HG03469 (cell line): ENCODE measurements at regions not wholly inside any gene's neighbourhood (a gene's known extent, or its start where the extent isn't known, plus 50 kb on each side); places are given as distances from the start of the nearest gene placed in this dataset.

Experiments
- ATAC-seq: cut with Tn5 transposase; IDR thresholded peaks from one replicate; pipeline ENCODE4 v1.9.1; 2021; ENCODE audit warnings: mild to moderate bottlenecking, moderate library complexity, moderate number of reproducible peaks; ENCODE audit not compliant: unreplicated experiment

GRCh38 chr5:6274846-6275543, 103.4 kb downstream of the MED10 start:
- ATAC-seq, result no peak

GRCh38 chr5:6273749-6274148, 104.6 kb downstream of the MED10 start:
- ATAC-seq, result no peak

- peak; percentile 79 for ATAC-seq
Measured at GRCh38 chr5:6273090-6273735, 105.1 kb downstream of the MED10 start.

GRCh38 chr5:6269925-6270324, 108.4 kb downstream of the MED10 start:
- no peak for ATAC-seq

- ATAC-seq, result no peak
Measured at GRCh38 chr5:6266671-6267197, 111.6 kb downstream of the MED10 start.

- ATAC-seq, result no peak
Measured at GRCh38 chr5:6264394-6264793, 114.0 kb downstream of the MED10 start.

GRCh38 chr5:6262651-6263363, 115.5 kb downstream of the MED10 start:
- ATAC-seq, result no peak

- ATAC-seq, result no peak
Measured at GRCh38 chr5:6261668-6262067, 116.7 kb downstream of the MED10 start.

- ATAC-seq, result no peak
Measured at GRCh38 chr5:6261256-6261655, 117.1 kb downstream of the MED10 start.

GRCh38 chr5:6260846-6261245, 117.5 kb downstream of the MED10 start:
- ATAC-seq, result no peak

GRCh38 chr5:6256901-6257300, 121.4 kb downstream of the MED10 start:
- ATAC-seq, result no peak

- no peak for ATAC-seq
Measured at GRCh38 chr5:6255956-6256355, 122.4 kb downstream of the MED10 start.

- no peak for ATAC-seq
Measured at GRCh38 chr5:6253846-6254245, 124.5 kb downstream of the MED10 start.

GRCh38 chr5:6253281-6253680, 125.1 kb downstream of the MED10 start:
- no peak for ATAC-seq

- no peak for ATAC-seq
Measured at GRCh38 chr5:6252581-6252980, 125.8 kb downstream of the MED10 start.

GRCh38 chr5:6251565-6252102, 126.7 kb downstream of the MED10 start:
- ATAC-seq, result no peak

- no peak for ATAC-seq
Measured at GRCh38 chr5:6250121-6250520, 128.2 kb downstream of the MED10 start.

GRCh38 chr5:6248132-6248531, 130.2 kb downstream of the MED10 start:
- no peak for ATAC-seq

GRCh38 chr5:6246820-6247437, 131.4 kb downstream of the MED10 start:
- peak; percentile 47 for ATAC-seq

- ATAC-seq, result no peak
Measured at GRCh38 chr5:6244339-6244714, 134.0 kb downstream of the MED10 start.

- ATAC-seq, result no peak
Measured at GRCh38 chr5:6243706-6244338, 134.5 kb downstream of the MED10 start.
